HUES48 (cell line): ENCODE measurements at regions not wholly inside any gene's neighbourhood (a gene's known extent, or its start where the extent isn't known, plus 50 kb on each side); places are given as distances from the start of the nearest gene placed in this dataset.

Source experiments
- H3K27ac ChIP-seq: one replicate; pipeline ENCODE4 v1.7.0; 2013; ENCODE audit warnings: low read depth, low read length, inconsistent platforms
- H3K27me3 ChIP-seq: 2 replicates; pipeline ENCODE4 v1.6.1; 2013; ENCODE audit warnings: mild to moderate bottlenecking, low read length; ENCODE audit not compliant: control insufficient read depth, insufficient read depth
- H3K36me3 ChIP-seq: 2 replicates; pipeline ENCODE4 v1.6.1; 2013; ENCODE audit warnings: low read length; ENCODE audit not compliant: control insufficient read depth, insufficient read depth
- H3K4me1 ChIP-seq: 2 replicates; pipeline ENCODE4 v1.6.1; 2013; ENCODE audit warnings: mild to moderate bottlenecking, low read length; ENCODE audit not compliant: control insufficient read depth, insufficient read depth
- H3K4me3 ChIP-seq: 2 replicates; pipeline ENCODE4 v1.5.1; 2013; ENCODE audit warnings: mild to moderate bottlenecking, low read depth, low read length
- H3K9ac ChIP-seq: 2 replicates; pipeline ENCODE4 v1.6.1; 2013; ENCODE audit warnings: mild to moderate bottlenecking, low read depth, low read length, moderate library complexity
- H3K9me3 ChIP-seq: 2 replicates; pipeline ENCODE4 v1.6.1; 2013; ENCODE audit warnings: low read length; ENCODE audit not compliant: control insufficient read depth, insufficient read depth

GRCh38 chr6:14269436-14269835 lies 151.9 kb downstream of the CD83 start:
- no peak overlapping the region for H3K9ac ChIP-seq

GRCh38 chr6:14270142-14270893 lies 152.7 kb downstream of the CD83 start:
- Histone ChIP-seq H3K4me3 (no peak overlapping the region), H3K27me3 (peaks cover 17% of the 10 kb centered on the region), H3K27ac (no peak overlapping the region), H3K4me1 (peaks cover 14% of the 10 kb centered on the region), H3K9me3 (peaks cover 3% of the 10 kb centered on the region; the same call in 1 of the 2 replicates), H3K9ac (no peak overlapping the region), H3K36me3 (no peaks in the 10 kb centered on the region)

More at GRCh38 chr6:14269436-14269835, 151.9 kb downstream of the CD83 start:
- H3K36me3 ChIP-seq = no peaks in the 10 kb centered on the region
- no peak overlapping the region for H3K4me3 ChIP-seq
- peaks cover 10% of the 10 kb centered on the region for H3K27me3 ChIP-seq
- peaks cover 14% of the 10 kb centered on the region for H3K4me1 ChIP-seq
- H3K27ac ChIP-seq = no peak overlapping the region
- H3K9me3 ChIP-seq = peaks cover 3% of the 10 kb centered on the region; the same call in 1 of the 2 replicates

GRCh38 chr6:14270925-14271788 lies 153.6 kb downstream of the CD83 start:
- no peak overlapping the region for H3K4me3 ChIP-seq
- H3K27ac ChIP-seq = no peak overlapping the region
- H3K27me3 ChIP-seq = peaks cover 23% of the 10 kb centered on the region
- H3K9me3 ChIP-seq = peaks cover 3% of the 10 kb centered on the region; the same call in 1 of the 2 replicates
- H3K4me1 ChIP-seq = peaks cover 14% of the 10 kb centered on the region
- H3K36me3 ChIP-seq = no peaks in the 10 kb centered on the region
- no peak overlapping the region for H3K9ac ChIP-seq

GRCh38 chr6:14271789-14272736 lies 154.5 kb downstream of the CD83 start:
- H3K36me3 ChIP-seq = no peaks in the 10 kb centered on the region
- H3K9ac ChIP-seq = no peak overlapping the region
- peaks cover 14% of the 10 kb centered on the region for H3K4me1 ChIP-seq
- peaks cover 3% of the 10 kb centered on the region; the same call in 1 of the 2 replicates for H3K9me3 ChIP-seq
- H3K27ac ChIP-seq = no peak overlapping the region
- peaks cover 29% of the 10 kb centered on the region for H3K27me3 ChIP-seq
- no peak overlapping the region for H3K4me3 ChIP-seq

GRCh38 chr6:14272737-14273085 lies 155.1 kb downstream of the CD83 start:
- Histone ChIP-seq H3K4me1 (peaks cover 14% of the 10 kb centered on the region), H3K27ac (no peak overlapping the region), H3K9ac (no peak overlapping the region)

GRCh38 chr6:14273191-14273590 lies 155.6 kb downstream of the CD83 start:
- no peaks in the 10 kb centered on the region for H3K36me3 ChIP-seq
- no peak overlapping the region for H3K4me3 ChIP-seq
- peaks cover 29% of the 10 kb centered on the region for H3K27me3 ChIP-seq
- no peak overlapping the region for H3K27ac ChIP-seq
- H3K9me3 ChIP-seq = peaks cover 3% of the 10 kb centered on the region; the same call in 1 of the 2 replicates
- no peak overlapping the region for H3K9ac ChIP-seq
- peaks cover 14% of the 10 kb centered on the region for H3K4me1 ChIP-seq

More at GRCh38 chr6:14272737-14273085, 155.1 kb downstream of the CD83 start:
- H3K27me3 ChIP-seq = peaks cover 29% of the 10 kb centered on the region
- no peak overlapping the region for H3K4me3 ChIP-seq
- no peaks in the 10 kb centered on the region for H3K36me3 ChIP-seq
- H3K9me3 ChIP-seq = peaks cover 3% of the 10 kb centered on the region; the same call in 1 of the 2 replicates

GRCh38 chr6:14274016-14274415 lies 156.4 kb downstream of the CD83 start:
- Histone ChIP-seq H3K9me3 (peaks cover 3% of the 10 kb centered on the region; the same call in 1 of the 2 replicates), H3K9ac (no peak overlapping the region), H3K4me3 (no peak overlapping the region), H3K4me1 (peaks cover 14% of the 10 kb centered on the region), H3K27me3 (peaks cover 29% of the 10 kb centered on the region), H3K27ac (no peak overlapping the region), H3K36me3 (no peaks in the 10 kb centered on the region)

- Histone ChIP-seq H3K4me1 (peaks cover 14% of the 10 kb centered on the region), H3K9ac (no peak overlapping the region)
Observed at GRCh38 chr6:14274546-14275492, 157.2 kb downstream of the CD83 start.

GRCh38 chr6:14275493-14275851 lies 157.9 kb downstream of the CD83 start:
- H3K9ac ChIP-seq = no peak overlapping the region
- peaks cover 3% of the 10 kb centered on the region; the same call in 1 of the 2 replicates for H3K9me3 ChIP-seq
- no peak overlapping the region for H3K4me3 ChIP-seq
- no peak overlapping the region for H3K27ac ChIP-seq
- no peaks in the 10 kb centered on the region for H3K36me3 ChIP-seq
- peaks cover 14% of the 10 kb centered on the region for H3K4me1 ChIP-seq
- H3K27me3 ChIP-seq = peaks cover 29% of the 10 kb centered on the region

More at GRCh38 chr6:14274546-14275492, 157.2 kb downstream of the CD83 start:
- no peak overlapping the region for H3K4me3 ChIP-seq
- H3K27me3 ChIP-seq = peaks cover 29% of the 10 kb centered on the region
- no peak overlapping the region for H3K27ac ChIP-seq
- no peaks in the 10 kb centered on the region for H3K36me3 ChIP-seq
- peaks cover 3% of the 10 kb centered on the region; the same call in 1 of the 2 replicates for H3K9me3 ChIP-seq
